KMS-11 (cell line): ENCODE measurements at regions not wholly inside any gene's neighbourhood (a gene's known extent, or its start where the extent isn't known, plus 50 kb on each side); places are given as distances from the start of the nearest gene placed in this dataset.

Experiments used
- H2AFZ ChIP-seq: fragments of 200-600 bp; sonication (generic); 2 replicates; pipeline ENCODE4 v1.6.1; 2016; ENCODE audit warnings: antibody characterized with exemption, mixed run types, low read depth
- H3K27ac ChIP-seq: fragments of 200-600 bp; sonication (generic); 2 replicates; pipeline ENCODE4 v1.6.1; 2016; ENCODE audit warnings: mild to moderate bottlenecking, mixed run types
- H3K27me3 ChIP-seq: fragments of 200-600 bp; sonication (generic); 2 replicates; pipeline ENCODE4 v1.6.1; 2017; ENCODE audit warnings: mild to moderate bottlenecking, low read depth, mixed run types, moderate library complexity; ENCODE audit not compliant: insufficient read depth
- H3K36me3 ChIP-seq: fragments of 200-600 bp; sonication (generic); 2 replicates; pipeline ENCODE4 v1.6.1; 2017; ENCODE audit warnings: mild to moderate bottlenecking, mixed run types; ENCODE audit not compliant: insufficient read depth
- H3K4me1 ChIP-seq: fragments of 200-600 bp; sonication (generic); 2 replicates; pipeline ENCODE4 v1.6.1; 2016; ENCODE audit warnings: mild to moderate bottlenecking, low read depth, mixed run types; ENCODE audit not compliant: poor library complexity, severe bottlenecking
- H3K4me2 ChIP-seq: fragments of 200-600 bp; sonication (generic); 2 replicates; pipeline ENCODE4 v1.7.0; 2016; ENCODE audit warnings: mild to moderate bottlenecking, mixed run types
- H3K4me3 ChIP-seq: fragments of 200-600 bp; sonication (generic); IDR thresholded peaks from 2 replicates; pipeline ENCODE4 v1.6.1; 2017; ENCODE audit warnings: low read depth, low read length, mixed read lengths; ENCODE audit not compliant: insufficient read depth
- H3K79me2 ChIP-seq: fragments of 200-600 bp; sonication (generic); 2 replicates; pipeline ENCODE4 v1.6.1; 2016; ENCODE audit warnings: low read depth, mixed run types; ENCODE audit not compliant: insufficient read depth
- H3K9ac ChIP-seq: fragments of 200-600 bp; sonication (generic); 2 replicates; pipeline ENCODE4 v1.6.1; 2016; ENCODE audit warnings: mild to moderate bottlenecking, mixed run types
- H4K20me1 ChIP-seq: fragments of 200-600 bp; sonication (generic); 2 replicates; pipeline ENCODE4 v1.6.1; 2016; ENCODE audit warnings: mild to moderate bottlenecking, mixed run types; ENCODE audit not compliant: insufficient read depth
- TF ChIP-seq, protein P1 (sequence below): fragments of 200-600 bp; sonication (generic); conservative IDR thresholded peaks from 2 replicates; pipeline ENCODE4 v1.6.1; 2017; ENCODE audit warnings: low read depth, mild to moderate bottlenecking, antibody characterized with exemption, low read length, moderate library complexity, mixed read lengths

GRCh38 chr17:22514767-22515320 is 822.5 kb downstream of the KCNJ18 start:
- Histone ChIP-seq H3K4me2 (no peak overlapping the region), H3K4me1 (no peaks in the 10 kb centered on the region), H2AFZ (no peak overlapping the region), H3K27me3 (no peaks in the 10 kb centered on the region), H3K4me3 (no peak overlapping the region), H3K79me2 (no peaks in the 10 kb centered on the region), H3K27ac (no peak overlapping the region), H3K9ac (no peak overlapping the region), H4K20me1 (no peaks in the 10 kb centered on the region), H3K36me3 (no peaks in the 10 kb centered on the region)
- TF ChIP-seq, protein P1, sequence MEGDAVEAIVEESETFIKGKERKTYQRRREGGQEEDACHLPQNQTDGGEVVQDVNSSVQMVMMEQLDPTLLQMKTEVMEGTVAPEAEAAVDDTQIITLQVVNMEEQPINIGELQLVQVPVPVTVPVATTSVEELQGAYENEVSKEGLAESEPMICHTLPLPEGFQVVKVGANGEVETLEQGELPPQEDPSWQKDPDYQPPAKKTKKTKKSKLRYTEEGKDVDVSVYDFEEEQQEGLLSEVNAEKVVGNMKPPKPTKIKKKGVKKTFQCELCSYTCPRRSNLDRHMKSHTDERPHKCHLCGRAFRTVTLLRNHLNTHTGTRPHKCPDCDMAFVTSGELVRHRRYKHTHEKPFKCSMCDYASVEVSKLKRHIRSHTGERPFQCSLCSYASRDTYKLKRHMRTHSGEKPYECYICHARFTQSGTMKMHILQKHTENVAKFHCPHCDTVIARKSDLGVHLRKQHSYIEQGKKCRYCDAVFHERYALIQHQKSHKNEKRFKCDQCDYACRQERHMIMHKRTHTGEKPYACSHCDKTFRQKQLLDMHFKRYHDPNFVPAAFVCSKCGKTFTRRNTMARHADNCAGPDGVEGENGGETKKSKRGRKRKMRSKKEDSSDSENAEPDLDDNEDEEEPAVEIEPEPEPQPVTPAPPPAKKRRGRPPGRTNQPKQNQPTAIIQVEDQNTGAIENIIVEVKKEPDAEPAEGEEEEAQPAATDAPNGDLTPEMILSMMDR = no peak

GRCh38 chr17:22515599-22515998 is 823.3 kb downstream of the KCNJ18 start:
- no peaks in the 10 kb centered on the region for H4K20me1 ChIP-seq
- H2AFZ ChIP-seq = no peak overlapping the region
- H3K27me3 ChIP-seq = no peaks in the 10 kb centered on the region
- H3K79me2 ChIP-seq = no peaks in the 10 kb centered on the region
- no peaks in the 10 kb centered on the region for H3K36me3 ChIP-seq
- no peak overlapping the region for H3K4me3 ChIP-seq
- no peak overlapping the region for H3K4me2 ChIP-seq
- no peaks in the 10 kb centered on the region for H3K4me1 ChIP-seq
- no peak overlapping the region for H3K9ac ChIP-seq
- TF ChIP-seq, protein P1 = no peak
- no peak overlapping the region for H3K27ac ChIP-seq

DNA sequence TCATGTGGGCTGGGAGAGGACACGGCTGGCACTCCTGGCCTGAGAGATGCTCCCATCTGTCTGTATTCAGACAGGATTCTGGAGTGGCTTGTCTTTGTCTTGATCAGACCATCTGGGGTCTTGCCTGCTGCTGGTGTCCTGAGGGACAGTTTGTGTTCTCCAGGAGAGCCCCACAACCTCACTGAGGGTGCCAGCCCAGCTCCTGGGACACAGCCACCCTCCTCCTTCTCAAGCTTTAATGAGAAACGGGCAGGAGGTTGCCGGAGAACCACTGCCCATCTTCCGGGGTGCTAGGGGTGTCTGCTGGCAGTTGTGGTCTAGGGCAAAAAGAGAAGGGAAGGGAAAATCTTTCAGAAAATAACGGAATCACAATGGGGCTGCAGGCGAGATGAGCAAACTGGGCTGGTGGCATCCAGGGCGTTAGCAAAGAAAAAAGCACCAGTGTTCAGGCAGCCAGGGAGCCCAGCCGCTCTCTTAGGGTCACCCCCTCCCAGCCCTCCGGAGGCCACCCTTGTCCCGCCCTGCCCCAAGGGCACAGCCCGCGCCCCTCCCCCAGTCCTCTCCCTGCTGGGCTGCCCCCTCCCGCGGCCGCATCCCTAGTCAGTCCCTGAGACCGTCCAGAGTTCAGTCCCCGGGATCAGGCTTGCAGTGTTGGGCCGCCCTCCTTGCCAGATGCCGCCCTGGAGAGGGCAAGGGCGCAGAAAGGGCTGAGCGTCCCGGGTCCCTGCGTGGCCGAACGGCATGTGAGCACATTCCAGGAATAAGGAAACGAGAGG is 824.7 kb downstream of the KCNJ18 start:
- H3K4me2 ChIP-seq = no peak overlapping the region
- no peak overlapping the region for H3K9ac ChIP-seq
- no peaks in the 10 kb centered on the region for H4K20me1 ChIP-seq
- H3K27me3 ChIP-seq = no peaks in the 10 kb centered on the region
- TF ChIP-seq, protein P1 = no peak
- no peaks in the 10 kb centered on the region for H3K4me1 ChIP-seq
- no peak overlapping the region for H3K27ac ChIP-seq
- no peak overlapping the region for H3K4me3 ChIP-seq
- no peaks in the 10 kb centered on the region for H3K36me3 ChIP-seq
- H2AFZ ChIP-seq = no peak overlapping the region
- no peaks in the 10 kb centered on the region for H3K79me2 ChIP-seq

GRCh38 chr17:22517716-22518115 is 825.4 kb downstream of the KCNJ18 start:
- no peaks in the 10 kb centered on the region for H4K20me1 ChIP-seq

More at GRCh38 chr17:22517716-22518115, 825.4 kb downstream of the KCNJ18 start:
- Histone ChIP-seq H2AFZ (no peak overlapping the region), H3K4me1 (no peaks in the 10 kb centered on the region), H3K4me2 (no peak overlapping the region), H3K27me3 (no peaks in the 10 kb centered on the region), H3K36me3 (no peaks in the 10 kb centered on the region), H3K9ac (no peak overlapping the region), H3K79me2 (no peaks in the 10 kb centered on the region), H3K4me3 (no peak overlapping the region), H3K27ac (no peak overlapping the region)
- TF ChIP-seq, protein P1 = no peak
